ENCODE measurements at regions not wholly inside any gene's neighbourhood (a gene's known extent, or its start where the extent isn't known, plus 50 kb on each side); places are given as distances from the start of the nearest gene placed in this dataset.

- no peak for DNase-seq (ENCODE audit: low spot score)
Measured at GRCh38 chr6:148044261-148044751, 298.3 kb upstream of the SASH1 start.

- DNase-seq (ENCODE audit: low spot score), result no peak
Measured at GRCh38 chr6:148044921-148045320, 297.7 kb upstream of the SASH1 start.

- DNase-seq (ENCODE audit: low spot score), result no peak
Measured at GRCh38 chr6:148053209-148053608, 289.4 kb upstream of the SASH1 start.

- DNase-seq (ENCODE audit: low spot score), result no peak
Measured at GRCh38 chr6:148053796-148054195, 288.8 kb upstream of the SASH1 start.

- DNase-seq (ENCODE audit: low spot score), result no peak
Measured at GRCh38 chr6:148054219-148054618, 288.4 kb upstream of the SASH1 start.

GRCh38 chr6:148055419-148055818 is 287.2 kb upstream of the SASH1 start:
- no peak for DNase-seq (ENCODE audit: low spot score)

- DNase-seq (ENCODE audit: low spot score), result no peak
Measured at GRCh38 chr6:148059869-148060268, 282.8 kb upstream of the SASH1 start.

GRCh38 chr6:148064406-148065134 is 278.1 kb upstream of the SASH1 start:
- DNase-seq (ENCODE audit: low spot score), result no peak

GRCh38 chr6:148068437-148069061 is 274.1 kb upstream of the SASH1 start:
- DNase-seq (ENCODE audit: low spot score), result no peak

- DNase-seq (ENCODE audit: low spot score), result no peak
Measured at GRCh38 chr6:148069256-148069655, 273.4 kb upstream of the SASH1 start.

- no peak for DNase-seq (ENCODE audit: low spot score)
Measured at GRCh38 chr6:148074291-148074690, 268.3 kb upstream of the SASH1 start.

- DNase-seq (ENCODE audit: low spot score), result no peak
Measured at GRCh38 chr6:148074738-148075137, 267.9 kb upstream of the SASH1 start.

- DNase-seq (ENCODE audit: low spot score), result no peak
Measured at GRCh38 chr6:148075352-148075751, 267.3 kb upstream of the SASH1 start.

- DNase-seq (ENCODE audit: low spot score), result no peak
Measured at GRCh38 chr6:148076051-148076450, 266.6 kb upstream of the SASH1 start.

GRCh38 chr6:148080315-148080714 is 262.3 kb upstream of the SASH1 start:
- no peak for DNase-seq (ENCODE audit: low spot score)

- no peak for DNase-seq (ENCODE audit: low spot score)
Measured at GRCh38 chr6:148081076-148081475, 261.6 kb upstream of the SASH1 start.

- DNase-seq (ENCODE audit: low spot score), result no peak
Measured at GRCh38 chr6:148082044-148082443, 260.6 kb upstream of the SASH1 start.

GRCh38 chr6:148082696-148083095 is 259.9 kb upstream of the SASH1 start:
- no peak for DNase-seq (ENCODE audit: low spot score)

GRCh38 chr6:148085631-148086331 is 256.9 kb upstream of the SASH1 start:
- DNase-seq (ENCODE audit: low spot score), result no peak

GRCh38 chr6:148086386-148086785 is 256.3 kb upstream of the SASH1 start:
- DNase-seq (ENCODE audit: low spot score), result no peak

- DNase-seq (ENCODE audit: low spot score), result no peak
Measured at GRCh38 chr6:148086843-148087242, 255.8 kb upstream of the SASH1 start.

- no peak for DNase-seq (ENCODE audit: low spot score)
Measured at GRCh38 chr6:148087659-148088058, 255.0 kb upstream of the SASH1 start.

- DNase-seq (ENCODE audit: low spot score), result no peak
Measured at GRCh38 chr6:148090326-148090725, 252.3 kb upstream of the SASH1 start.
